ENCODE measurements at regions not wholly inside any gene's neighbourhood (a gene's known extent, or its start where the extent isn't known, plus 50 kb on each side); places are given as distances from the start of the nearest gene placed in this dataset.
"Not testable (repeated sequence)": the region's sequence is repeated elsewhere in the genome, so short reads cannot be mapped to it uniquely, and the experiment has no call there.

- TF ChIP-seq POLR2AphosphoS5 (IDR thresholded peaks at IDR 0.05; ENCODE audit: low read depth, low read length); CTCF (IDR thresholded peaks at IDR 0.05); TCF7L2 (IDR thresholded peaks at IDR 0.05; ENCODE audit: low read depth, low read length): not testable (repeated sequence)
These were observed 72.5 kb upstream of the NBPF9 start for GRCh38 chr1:149175812-149176211.
